Liver (tissue), 7 donors: ENCODE measurements at regions not wholly inside any gene's neighbourhood (a gene's known extent, or its start where the extent isn't known, plus 50 kb on each side); places are given as distances from the start of the nearest gene placed in this dataset.

Experiments
- DNase-seq: peaks from one replicate; pipeline ENCODE4 v3.0.0-alpha.2; 2017; ENCODE audit warnings: low spot score
- H3K27ac ChIP-seq, 2 donors: one replicate each; pipeline ENCODE4 v1.7.0; 2013; ENCODE audit warnings: inconsistent platforms in 2 of 2, low read length in 2 of 2, control low read depth in 1 of 2, low read depth in 1 of 2, mild to moderate bottlenecking in 1 of 2
- H3K27me3 ChIP-seq, 4 donors: one replicate each; pipeline versions ENCODE4 v1.6.1 to v1.7.0; 2013; ENCODE audit warnings: low read length in 3 of 4, inconsistent platforms in 1 of 4, mild to moderate bottlenecking in 1 of 4, moderate library complexity in 1 of 4; ENCODE audit not compliant: control insufficient read depth in 4 of 4, insufficient read depth in 4 of 4
- H3K36me3 ChIP-seq, 4 donors: one replicate each; pipeline versions ENCODE4 v1.6.1 to v1.7.0; 2013; ENCODE audit warnings: low read length in 3 of 4, mild to moderate bottlenecking in 3 of 4, low read depth in 1 of 4, moderate library complexity in 1 of 4; ENCODE audit not compliant: control insufficient read depth in 4 of 4, insufficient read depth in 3 of 4
- H3K4me1 ChIP-seq, 4 donors: one replicate each; pipeline versions ENCODE4 v1.6.1 to v1.7.0; 2013; ENCODE audit warnings: low read length in 3 of 4, mild to moderate bottlenecking in 3 of 4, moderate library complexity in 1 of 4; ENCODE audit not compliant: control insufficient read depth in 4 of 4, insufficient read depth in 4 of 4
- H3K4me3 ChIP-seq, 3 donors: one replicate each; pipeline versions ENCODE4 v1.6.1 to v1.7.0; 2013; ENCODE audit warnings: low read length in 3 of 3, control low read depth in 1 of 3, low read depth in 1 of 3, mild to moderate bottlenecking in 1 of 3
- H3K9ac ChIP-seq, 2 donors: one replicate each; pipeline ENCODE4 v1.7.0; 2013; ENCODE audit warnings: low read length in 2 of 2, mild to moderate bottlenecking in 2 of 2, moderate library complexity in 2 of 2, control low read depth in 1 of 2, low read depth in 1 of 2
- H3K9me3 ChIP-seq, 4 donors: one replicate each; pipeline versions ENCODE4 v1.6.1 to v1.7.0; 2013; ENCODE audit warnings: low read length in 3 of 4; ENCODE audit not compliant: control insufficient read depth in 4 of 4
- EGR1 ChIP-seq, 2 donors: IDR thresholded peaks; 2 replicates each; pipeline ENCODE4 v1.6.1; 2016 to 2018; ENCODE audit warnings: antibody characterized with exemption in 2 of 2, low read depth in 2 of 2
- FOXA1 ChIP-seq: IDR thresholded peaks from 2 replicates; pipeline ENCODE4 v1.6.1; 2016; ENCODE audit warnings: antibody characterized with exemption
- FOXA2 ChIP-seq: IDR thresholded peaks from 2 replicates; pipeline ENCODE4 v1.6.1; 2016; ENCODE audit warnings: antibody characterized with exemption
- GABPA ChIP-seq, 2 donors: IDR thresholded peaks in 1 of 2; conservative IDR thresholded peaks in 1 of 2; 2 replicates each; pipeline ENCODE4 v1.6.1; 2016; ENCODE audit warnings: antibody characterized with exemption in 2 of 2, mild to moderate bottlenecking in 1 of 2, moderate library complexity in 1 of 2
- HNF4A ChIP-seq, 2 donors: conservative IDR thresholded peaks; 2 replicates each; pipeline ENCODE4 v1.6.1; 2016; ENCODE audit warnings: antibody characterized with exemption in 2 of 2, mild to moderate bottlenecking in 2 of 2
- HNF4G ChIP-seq: IDR thresholded peaks from 2 replicates; pipeline ENCODE4 v1.6.1; 2016; ENCODE audit warnings: antibody characterized with exemption
- JUND ChIP-seq, 2 donors: IDR thresholded peaks; 2 replicates each; pipeline ENCODE4 v1.6.1; 2016; ENCODE audit warnings: antibody characterized with exemption in 2 of 2
- MAX ChIP-seq: IDR thresholded peaks from 2 replicates; pipeline ENCODE4 v1.6.1; 2016; ENCODE audit warnings: antibody characterized with exemption
- NR2F2 ChIP-seq: IDR thresholded peaks from 2 replicates; pipeline ENCODE4 v1.6.1; 2016; ENCODE audit warnings: antibody characterized with exemption
- RAD21 ChIP-seq, 2 donors: IDR thresholded peaks; 2 replicates each; pipeline ENCODE4 v1.6.1; 2016; ENCODE audit warnings: antibody characterized with exemption in 2 of 2, mild to moderate bottlenecking in 2 of 2
- REST ChIP-seq: IDR thresholded peaks from 2 replicates; pipeline ENCODE4 v1.6.1; 2016; ENCODE audit warnings: antibody characterized with exemption, mild to moderate bottlenecking
- RXRA ChIP-seq, 2 donors: IDR thresholded peaks; 2 replicates each; pipeline ENCODE4 v1.6.1; 2017 to 2018; ENCODE audit warnings: antibody characterized with exemption in 2 of 2, mild to moderate bottlenecking in 1 of 2
- SP1 ChIP-seq: IDR thresholded peaks from 2 replicates; pipeline ENCODE4 v1.6.1; 2018; ENCODE audit warnings: antibody characterized with exemption, mild to moderate bottlenecking
- YY1 ChIP-seq: IDR thresholded peaks from 2 replicates; pipeline ENCODE4 v1.6.1; 2016; ENCODE audit warnings: antibody characterized with exemption, mild to moderate bottlenecking
- ZBTB33 ChIP-seq: IDR thresholded peaks from 2 replicates; pipeline ENCODE4 v1.6.1; 2016; ENCODE audit warnings: antibody characterized with exemption
- WGBS: extraction: QIAGEN DNeasy Blood & Tissue Kit; methylation state at CpG from one replicate; pipeline ENCODE4 v1.1.7; 2013; 5-methylcytosine and 5-hydroxymethylcytosine counted together
- TF ChIP-seq, protein P1 (sequence below): IDR thresholded peaks from 2 replicates; pipeline ENCODE4 v1.6.1; 2016; ENCODE audit warnings: antibody characterized with exemption
- donor health status: healthy.
- donor health status: healthy.
- donor health status: healthy.
- donor health status: healthy.

GRCh38 chr7:343864-344607, 54.1 kb downstream of the FOXL3 start:
- Histone ChIP-seq H3K4me3 (no peak overlapping the region), H3K27ac (no peak overlapping the region), H3K9me3 (no peaks in the 10 kb centered on the region), H3K36me3 (no peaks in the 10 kb centered on the region), H3K27me3 (no peaks in the 10 kb centered on the region), H3K9ac (no peak overlapping the region), H3K4me1 (peaks cover 5 to 13% (median 8%) of the 10 kb centered on the region in 4 donors)
- no peak for DNase-seq
- TF ChIP-seq YY1 (no peak), RXRA (IDR thresholded peaks at IDR 0.05) (no peak), SP1 (no peak), MAX (no peak), HNF4G (no peak), GABPA (IDR thresholded peaks at IDR 0.05 in 1 of 2, conservative IDR thresholded peaks at IDR 0.05 in 1 of 2) (no peak), NR2F2 (no peak), FOXA2 (no peak)
- TF ChIP-seq, protein P1, sequence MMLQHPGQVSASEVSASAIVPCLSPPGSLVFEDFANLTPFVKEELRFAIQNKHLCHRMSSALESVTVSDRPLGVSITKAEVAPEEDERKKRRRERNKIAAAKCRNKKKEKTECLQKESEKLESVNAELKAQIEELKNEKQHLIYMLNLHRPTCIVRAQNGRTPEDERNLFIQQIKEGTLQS, result no peak
- WGBS, result 98% methylated on average over 25 of the region's 25 CpGs

DNA sequence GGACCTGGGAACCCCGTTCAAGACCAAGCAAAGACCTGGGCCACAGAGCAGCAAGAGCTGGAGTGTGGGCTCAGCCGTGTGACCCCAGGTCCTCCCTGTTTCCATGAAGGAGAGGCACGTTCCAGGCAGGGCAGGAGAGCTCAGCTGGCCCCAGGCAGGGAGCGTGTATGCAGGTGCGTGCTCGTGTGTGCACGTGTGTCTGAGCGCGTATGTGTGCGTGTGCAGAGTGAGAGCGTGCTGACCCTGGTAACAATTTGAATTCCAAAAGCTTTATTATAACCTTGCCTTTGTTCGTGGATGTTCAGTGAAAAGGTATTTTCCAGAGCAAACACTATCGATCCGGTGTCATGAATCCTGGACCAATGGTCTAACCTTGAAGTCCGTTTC, 54.6 kb downstream of the FOXL3 start:
- TF ChIP-seq HNF4A (conservative IDR thresholded peaks at IDR 0.05) (peak in 1 of 2 donors; percentile 8), YY1 (no peak)
- no peak for DNase-seq
- H3K36me3 ChIP-seq, result no peaks in the 10 kb centered on the region
- no peak overlapping the region for H3K4me3 ChIP-seq
- H3K9me3 ChIP-seq, result no peaks in the 10 kb centered on the region
- WGBS, result 80% methylated on average over 15 of the region's 15 CpGs
- no peak overlapping the region for H3K27ac ChIP-seq
- H3K4me1 ChIP-seq, result peaks cover 5 to 13% (median 8%) of the 10 kb centered on the region in 4 donors
- H3K9ac ChIP-seq, result no peak overlapping the region
- no peaks in the 10 kb centered on the region for H3K27me3 ChIP-seq

DNA sequence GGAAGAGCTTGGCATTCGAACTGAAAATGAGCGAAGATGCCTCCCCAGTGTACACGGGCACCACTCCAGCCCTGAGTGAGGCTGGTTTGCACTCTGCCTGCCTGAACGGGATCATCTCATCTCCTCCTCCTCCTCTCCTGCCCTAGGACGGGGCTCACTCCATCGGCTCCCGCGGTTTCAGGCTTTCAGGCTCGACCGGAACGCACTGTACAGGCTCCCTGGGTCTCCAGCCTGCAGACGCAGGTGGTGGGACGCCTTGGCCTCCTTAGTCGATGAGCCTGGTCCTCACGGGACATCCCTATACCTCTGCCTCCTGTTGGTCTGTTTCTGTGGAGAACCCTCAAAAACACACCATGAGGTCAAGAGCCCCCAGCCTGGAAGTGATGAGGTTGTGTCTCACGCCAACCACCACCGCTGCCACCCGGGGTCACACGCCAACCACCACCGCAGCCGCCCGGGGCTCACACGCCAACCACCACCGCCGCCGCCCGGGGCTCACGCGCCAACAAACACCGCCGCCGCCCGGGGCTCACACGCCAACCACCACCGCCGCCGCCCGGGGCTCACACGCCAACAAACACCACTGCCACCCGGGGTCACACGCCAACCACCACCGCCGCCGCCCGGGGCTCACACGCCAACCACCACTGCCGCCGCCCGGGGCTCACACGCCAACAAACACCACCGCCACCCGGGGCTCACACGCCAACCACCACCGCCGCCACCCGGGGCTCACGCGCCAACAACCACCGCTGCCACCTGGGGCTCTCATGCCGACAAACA, 56.3 kb downstream of the FOXL3 start:
- H3K4me3 ChIP-seq, result no peak overlapping the region
- H3K9me3 ChIP-seq, result no peaks in the 10 kb centered on the region
- 95% methylated on average over 60 of the region's 60 CpGs for WGBS

GRCh38 chr7:347001-347590, 57.1 kb downstream of the FOXL3 start:
- H3K9me3 ChIP-seq, result no peaks in the 10 kb centered on the region
- H3K9ac ChIP-seq, result no peak overlapping the region
- H3K4me3 ChIP-seq, result no peak overlapping the region
- no peaks in the 10 kb centered on the region for H3K27me3 ChIP-seq
- H3K4me1 ChIP-seq, result peaks cover 0 to 5% (median 3%) of the 10 kb centered on the region in 4 donors
- no peak for DNase-seq
- 95% methylated on average over 20 of the region's 20 CpGs for WGBS
- no peaks in the 10 kb centered on the region for H3K36me3 ChIP-seq
- no peak overlapping the region for H3K27ac ChIP-seq
- TF ChIP-seq REST (no peak), NR2F2 (no peak), SP1 (no peak), RAD21 (IDR thresholded peaks at IDR 0.05) (no peak), JUND (IDR thresholded peaks at IDR 0.05) (no peak), YY1 (no peak), ZBTB33 (no peak), EGR1 (IDR thresholded peaks at IDR 0.05; ENCODE audit: low read depth in 2 of 2) (no peak), RXRA (IDR thresholded peaks at IDR 0.05) (no peak)

More for the DNA sequence above, 56.3 kb downstream of the FOXL3 start:
- Histone ChIP-seq H3K27ac (no peak overlapping the region), H3K36me3 (no peaks in the 10 kb centered on the region), H3K27me3 (no peaks in the 10 kb centered on the region), H3K9ac (no peak overlapping the region), H3K4me1 (peaks cover 4 to 11% (median 8%) of the 10 kb centered on the region in 4 donors)
- TF ChIP-seq EGR1 (IDR thresholded peaks at IDR 0.05; ENCODE audit: low read depth in 2 of 2) (no peak), RXRA (IDR thresholded peaks at IDR 0.05) (no peak), RAD21 (IDR thresholded peaks at IDR 0.05) (no peak), FOXA1 (no peak), JUND (IDR thresholded peaks at IDR 0.05) (no peak)
- no peak for DNase-seq
